ENCODE measurements at regions not wholly inside any gene's neighbourhood (a gene's known extent, or its start where the extent isn't known, plus 50 kb on each side); places are given as distances from the start of the nearest gene placed in this dataset.
"Not testable (repeated sequence)": the region's sequence is repeated elsewhere in the genome, so short reads cannot be mapped to it uniquely, and the experiment has no call there.

GRCh38 chrX:155819966-155820491 is 61.1 kb upstream of the VAMP7 start:
- DNase-seq: peak; percentile 13

GRCh38 chrX:155819525-155819924 is 61.6 kb upstream of the VAMP7 start:
- no peak for DNase-seq

GRCh38 chrX:155814391-155814790 is 66.8 kb upstream of the VAMP7 start:
- DNase-seq: not testable (repeated sequence)

GRCh38 chrX:155779831-155780230 is 101.3 kb upstream of the VAMP7 start:
- no peak for DNase-seq

GRCh38 chrX:155778844-155779553 is 102.1 kb upstream of the VAMP7 start:
- DNase-seq: no peak

- DNase-seq: no peak
These were observed 106.8 kb upstream of the VAMP7 start for GRCh38 chrX:155774387-155774786.

- DNase-seq: no peak
These were observed 113.0 kb upstream of the VAMP7 start for GRCh38 chrX:155767876-155768769.

GRCh38 chrX:155767051-155767875 is 113.9 kb upstream of the VAMP7 start:
- DNase-seq: no peak

GRCh38 chrX:155766321-155766720 is 114.8 kb upstream of the VAMP7 start:
- no peak for DNase-seq

GRCh38 chrX:155761185-155761584 is 120.0 kb upstream of the VAMP7 start:
- DNase-seq: no peak

GRCh38 chrX:155757046-155757759 is 123.9 kb upstream of the VAMP7 start:
- DNase-seq: no peak

- no peak for DNase-seq
These were observed 125.3 kb upstream of the VAMP7 start for GRCh38 chrX:155755706-155756337.

GRCh38 chrX:155751131-155751530 is 130.0 kb upstream of the VAMP7 start:
- DNase-seq: no peak

- no peak for DNase-seq
These were observed 133.6 kb upstream of the VAMP7 start for GRCh38 chrX:155747520-155747919.

- DNase-seq: no peak
These were observed 133.0 kb upstream of the TMLHE start for GRCh38 chrX:155745792-155746191.

- no peak for DNase-seq
These were observed 131.8 kb upstream of the TMLHE start for GRCh38 chrX:155744534-155744933.

- DNase-seq: not testable (repeated sequence)
These were observed 115.6 kb upstream of the TMLHE start for GRCh38 chrX:155728335-155728734.

GRCh38 chrX:155718972-155719586 is 106.3 kb upstream of the TMLHE start:
- DNase-seq: no peak

GRCh38 chrX:155715141-155715540 is 102.4 kb upstream of the TMLHE start:
- DNase-seq: no peak

GRCh38 chrX:155695419-155695818 is 82.7 kb upstream of the TMLHE start:
- DNase-seq: no peak

- DNase-seq: no peak
These were observed 81.9 kb upstream of the TMLHE start for GRCh38 chrX:155694649-155695048.

Data from T1000 (cell line).